CD4-positive, alpha-beta T cell treated with Interleukin-1 beta for 1 hour (primary cell): ENCODE measurements at regions not wholly inside any gene's neighbourhood (a gene's known extent, or its start where the extent isn't known, plus 50 kb on each side); places are given as distances from the start of the nearest gene placed in this dataset.

ENCODE experiments used
- DNase-seq, 2 donors: peaks; one replicate each; pipeline ENCODE4 v3.0.0-alpha.2; 2020 to 2022

DNA sequence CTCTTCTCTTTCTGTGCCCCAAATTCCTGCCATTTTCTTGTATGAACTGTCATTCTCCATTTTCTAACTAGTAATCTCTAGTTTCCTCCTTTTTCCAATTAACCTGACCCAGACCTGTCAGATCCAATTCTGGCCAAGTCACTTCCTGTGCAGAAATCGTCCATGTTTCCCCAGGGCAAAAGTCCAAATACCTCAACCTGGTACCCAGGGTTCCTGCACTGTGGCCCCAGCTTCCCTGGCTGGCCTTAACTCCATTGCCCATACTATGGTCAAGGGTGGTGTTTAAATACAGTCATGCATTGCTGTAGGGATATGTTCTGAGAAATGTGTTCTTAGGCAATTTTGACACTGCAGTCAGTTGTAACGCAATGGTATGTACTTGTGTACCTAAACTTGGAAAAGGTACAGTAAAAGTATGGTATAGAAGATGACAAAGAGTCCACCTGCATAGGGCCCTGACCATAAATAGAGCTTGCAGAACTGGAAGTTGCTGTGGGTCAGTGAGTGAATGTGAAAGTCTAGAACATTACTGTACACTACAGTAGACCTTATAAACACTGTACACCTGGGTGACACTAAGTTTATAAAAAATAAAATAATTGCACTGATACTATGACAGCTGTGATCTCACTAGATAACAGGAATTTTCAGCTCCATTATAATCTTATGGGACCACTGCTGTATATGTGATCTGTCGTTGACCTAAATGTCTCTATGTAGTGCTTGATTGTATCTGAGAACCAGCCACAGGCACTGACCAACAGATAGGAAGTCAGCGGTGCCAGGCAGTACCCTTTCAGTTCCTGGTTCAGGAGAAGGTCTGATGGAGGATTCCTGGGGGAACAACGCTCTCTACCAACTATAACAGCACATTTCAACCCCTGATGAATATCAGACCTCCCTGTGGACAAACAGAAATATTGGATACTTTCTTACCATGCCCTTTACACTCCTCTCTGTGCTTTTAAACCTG lies 336.1 kb upstream of the PROK2 start:
- no peak for DNase-seq

DNA sequence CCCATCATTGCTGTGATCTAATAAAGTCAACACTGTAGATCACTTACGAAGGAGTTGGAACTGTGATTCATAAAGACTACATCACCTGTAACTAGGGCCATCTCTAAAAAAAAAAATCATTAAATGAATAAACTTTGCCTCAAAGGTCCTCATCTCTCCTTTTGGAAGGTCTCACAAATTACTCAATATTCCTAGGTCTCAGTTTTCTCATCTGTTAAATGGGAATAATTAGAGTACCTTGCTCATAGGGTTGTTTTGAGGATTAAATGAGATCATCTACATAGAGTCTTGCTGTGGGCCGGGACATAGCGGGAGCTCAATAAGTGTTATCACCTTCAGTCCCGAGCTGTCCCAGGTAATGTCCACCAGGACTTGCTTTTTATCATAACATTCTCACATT lies 335.1 kb upstream of the PROK2 start:
- no peak for DNase-seq

DNA sequence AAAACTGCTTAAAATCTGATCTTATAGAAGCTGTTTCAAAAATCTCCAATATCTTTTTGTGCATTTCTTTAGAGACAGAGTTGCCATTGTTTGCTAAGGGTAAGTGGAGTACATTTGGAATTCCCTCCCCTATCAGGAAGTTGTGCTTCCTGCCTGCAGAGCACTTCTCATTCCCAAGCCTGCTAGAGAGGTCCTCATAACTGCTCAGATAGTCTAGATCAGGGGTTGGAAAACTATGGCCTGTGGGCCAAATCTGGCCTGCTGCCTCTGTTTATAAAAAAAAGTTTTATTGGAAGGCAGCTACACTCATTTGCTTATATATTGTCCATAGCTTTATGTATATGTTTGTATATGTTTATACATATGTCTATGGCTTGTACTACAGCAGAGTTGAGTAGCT lies 333.7 kb upstream of the PROK2 start:
- no peak for DNase-seq

DNA sequence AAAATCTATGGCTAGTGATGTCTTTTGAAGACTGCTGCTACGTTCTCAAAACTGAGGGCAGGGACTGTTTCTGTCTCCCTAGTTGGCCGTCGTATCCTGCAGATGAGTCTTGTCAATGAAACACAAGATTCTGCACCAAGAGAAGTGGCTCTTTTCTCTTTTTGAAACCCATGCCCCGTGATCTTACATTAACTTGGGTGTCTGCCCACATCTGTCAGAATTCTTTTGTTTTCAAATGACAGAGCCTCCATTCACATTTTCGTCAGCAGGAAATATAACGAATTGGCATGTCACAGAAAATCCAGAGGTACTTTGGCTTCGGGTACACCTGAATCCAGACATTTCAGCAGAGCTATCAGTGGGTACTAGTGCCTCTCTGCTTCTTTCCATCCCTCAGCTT lies 331.3 kb upstream of the PROK2 start:
- no peak for DNase-seq

DNA sequence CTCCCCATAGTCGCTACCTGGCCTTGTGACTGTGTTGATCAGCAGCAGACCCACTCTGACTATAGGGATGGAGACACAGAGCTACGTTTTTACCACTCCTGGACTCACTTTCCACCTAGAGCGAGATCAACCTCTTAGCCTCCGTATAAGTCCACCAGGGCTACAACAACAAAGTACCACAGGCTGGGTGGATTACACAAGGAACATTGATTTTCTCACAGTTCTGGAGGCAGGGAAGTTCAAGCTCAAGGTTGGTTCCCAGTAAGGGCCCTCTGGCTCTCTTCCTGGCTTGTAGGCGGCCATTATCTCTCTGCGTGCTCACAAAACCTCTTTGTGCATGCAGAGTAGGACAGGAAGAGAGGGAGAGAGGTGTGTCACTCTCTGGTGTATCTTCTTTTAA lies 330.4 kb upstream of the PROK2 start:
- DNase-seq = no peak

DNA sequence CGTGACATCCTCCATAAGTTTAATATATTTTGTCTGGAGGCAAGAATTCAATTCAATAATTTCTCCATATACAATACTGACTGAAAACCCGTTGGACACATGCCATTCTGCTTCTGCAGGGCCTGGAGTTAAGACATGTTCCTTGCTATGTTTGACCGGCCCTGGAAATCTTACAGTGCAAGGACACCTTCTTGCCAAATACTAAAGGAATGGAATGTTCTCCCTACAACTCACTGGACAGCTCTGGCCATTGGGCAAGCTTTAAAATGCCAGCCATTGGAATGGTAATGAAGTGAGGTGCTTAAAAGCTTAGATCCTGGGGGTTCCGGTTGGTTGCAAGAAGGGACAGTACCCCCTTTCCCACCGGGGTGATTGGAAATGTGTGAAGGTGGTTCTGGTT lies 329.8 kb upstream of the PROK2 start:
- no peak for DNase-seq

DNA sequence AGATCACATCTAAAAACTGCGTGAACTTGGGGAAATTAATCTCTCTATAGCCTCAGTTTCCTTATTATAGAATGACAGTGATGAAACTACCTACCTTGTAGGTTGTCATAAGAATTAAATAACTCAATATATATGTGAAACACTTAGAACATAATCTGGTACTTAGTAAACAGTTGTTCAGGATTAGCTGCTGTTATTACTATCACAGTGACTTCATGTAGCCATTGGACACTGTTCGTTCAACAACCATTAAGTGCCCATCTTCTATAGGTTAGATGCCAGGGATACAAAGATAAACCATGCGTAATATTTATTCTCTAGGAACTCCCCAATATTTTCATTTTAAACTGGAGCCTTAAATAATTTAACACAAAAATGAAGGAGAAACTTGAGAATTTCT lies 329.0 kb upstream of the PROK2 start:
- no peak for DNase-seq

DNA sequence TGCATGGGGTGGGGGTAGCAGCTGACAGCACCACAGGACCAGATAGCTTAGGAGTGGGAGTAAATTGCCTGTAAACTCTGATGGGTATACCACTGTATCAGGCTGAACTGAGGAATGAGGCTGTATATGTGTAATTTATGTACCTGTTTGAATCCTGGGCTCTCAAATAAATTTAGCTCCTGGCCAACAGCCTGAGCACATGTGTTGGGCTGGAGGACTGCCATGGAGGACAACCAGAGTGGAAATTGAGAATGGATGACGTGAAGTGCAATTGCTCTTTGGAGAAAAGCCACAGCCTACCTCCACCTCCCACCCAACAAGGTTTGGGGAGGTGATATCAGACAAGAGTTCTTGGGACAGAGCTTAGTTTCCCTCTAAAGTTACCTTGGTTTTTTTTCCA lies 328.6 kb upstream of the PROK2 start:
- DNase-seq = no peak

DNA sequence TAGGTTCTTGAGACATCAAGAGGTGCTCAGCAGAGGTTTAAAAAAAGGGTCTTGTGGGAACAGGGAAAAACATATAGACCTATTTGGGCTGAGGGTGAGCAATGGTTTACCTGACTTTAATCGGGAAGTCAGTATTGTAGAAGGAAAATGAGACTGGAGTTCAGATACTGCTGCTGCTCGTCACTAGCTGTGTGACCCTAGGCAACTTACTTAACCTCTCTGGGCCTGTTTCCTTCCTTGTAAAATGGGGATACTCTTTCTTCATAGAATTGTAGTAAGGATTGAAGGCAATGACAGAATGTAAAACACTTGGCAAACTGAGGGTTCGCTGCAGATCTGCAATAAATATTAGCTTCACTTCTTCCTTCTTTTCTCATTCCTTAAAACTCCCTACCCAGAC lies 327.5 kb upstream of the PROK2 start:
- no peak for DNase-seq

DNA sequence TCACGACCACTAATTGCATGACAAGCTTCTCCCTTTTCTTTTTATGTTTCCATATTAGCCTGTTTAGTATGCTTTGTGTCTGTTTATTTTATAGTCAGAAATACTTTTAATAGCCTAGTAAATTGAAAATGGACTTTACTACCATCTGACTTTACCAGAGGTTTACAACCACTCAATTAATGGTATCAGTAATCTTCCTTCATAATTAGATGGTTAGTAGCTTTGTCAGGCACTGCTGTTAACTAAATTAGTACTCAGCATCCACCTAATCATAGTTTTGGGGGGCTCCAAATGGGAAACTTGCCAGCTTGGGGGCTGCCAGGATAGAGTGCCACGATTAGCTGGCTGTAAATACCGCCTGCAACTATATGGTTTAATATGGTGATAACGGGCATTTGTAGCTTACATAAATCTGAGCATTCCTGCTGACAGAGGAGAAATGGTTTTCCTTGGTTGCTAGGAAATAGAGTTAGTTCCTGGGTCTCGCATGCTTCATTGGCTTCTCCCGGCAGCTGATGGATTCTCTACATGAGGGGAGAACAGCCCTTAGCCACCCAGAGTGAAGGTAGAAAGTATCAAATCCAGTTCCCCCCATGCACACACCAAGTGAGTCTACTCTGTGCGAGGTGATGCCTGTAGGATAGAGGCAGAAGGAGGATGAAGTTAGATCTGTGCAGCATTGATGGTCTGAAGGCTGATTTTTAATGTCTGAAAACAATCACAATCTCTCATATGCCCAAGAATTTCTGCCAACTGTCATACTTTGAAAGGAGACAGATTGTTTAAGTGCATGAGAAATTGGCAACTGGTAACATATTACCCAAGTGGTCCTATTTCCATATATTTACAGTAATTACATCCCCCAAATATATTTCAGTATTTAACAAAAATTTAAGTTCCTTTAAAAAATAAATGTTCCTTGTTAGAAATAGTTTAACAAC lies 326.6 kb upstream of the PROK2 start:
- DNase-seq = no peak

DNA sequence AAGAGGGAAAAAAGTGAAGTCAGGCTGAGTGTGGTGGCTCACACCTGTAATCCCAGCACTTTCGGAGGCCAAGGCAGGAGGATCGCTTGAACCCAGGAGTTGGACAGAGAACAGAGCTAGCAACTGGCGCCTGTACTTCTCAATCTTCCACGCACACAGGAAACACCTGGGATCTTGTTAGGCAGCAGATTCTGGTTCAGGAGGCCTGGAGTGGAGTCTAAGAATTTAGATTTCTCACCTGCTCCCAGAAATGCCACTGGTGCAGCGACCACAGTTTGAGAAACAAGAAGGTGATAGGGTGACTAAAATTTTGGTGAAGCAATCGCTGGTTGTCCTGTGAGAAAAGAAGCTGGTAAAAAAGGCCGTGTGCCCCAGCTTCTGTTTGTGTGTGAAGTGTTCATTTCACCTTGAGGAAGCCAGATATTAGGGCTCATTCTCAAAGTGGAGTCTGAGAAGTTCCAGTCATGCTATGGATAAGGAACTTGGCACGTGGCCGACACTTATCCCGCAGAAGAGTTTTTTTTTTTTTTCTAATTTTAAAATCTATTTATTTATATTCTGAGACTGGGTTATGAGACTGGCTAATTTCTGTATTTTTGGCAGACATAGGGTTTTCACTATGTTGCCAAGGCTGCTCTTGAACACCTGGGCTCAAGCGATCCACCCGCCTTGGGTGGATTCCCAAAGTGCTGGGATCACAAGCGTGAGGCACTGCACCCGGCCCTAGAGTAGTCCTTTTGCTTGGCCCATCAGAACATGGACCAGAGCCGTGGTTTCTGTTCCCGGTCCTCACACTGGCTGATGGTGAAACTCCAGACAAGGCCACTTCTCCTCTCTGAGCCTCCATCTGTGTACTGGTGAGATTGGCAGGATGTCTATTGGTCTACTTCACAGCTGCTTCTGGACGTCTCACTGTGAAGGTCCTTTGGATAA lies 324.6 kb upstream of the PROK2 start:
- DNase-seq = no peak

DNA sequence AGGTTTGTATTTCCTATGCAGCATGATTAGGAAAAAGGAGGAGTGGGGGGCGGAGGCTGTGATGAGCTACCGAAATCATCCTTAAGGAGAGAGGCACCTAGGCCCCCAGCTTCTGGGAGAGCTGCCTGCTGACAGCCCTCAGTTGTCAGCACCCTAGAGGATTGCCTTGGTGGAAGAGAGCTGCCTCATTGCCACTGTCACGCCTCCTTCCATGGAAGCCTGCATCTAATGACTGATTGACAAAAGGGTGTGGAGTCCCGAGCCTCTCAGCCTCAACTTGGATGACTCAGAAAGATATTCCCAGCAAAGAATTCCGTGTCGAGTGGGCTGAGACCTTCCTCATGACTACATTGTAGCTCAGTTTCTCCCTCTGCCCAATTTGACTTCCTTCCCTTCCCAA lies 320.4 kb upstream of the PROK2 start:
- DNase-seq = no peak

DNA sequence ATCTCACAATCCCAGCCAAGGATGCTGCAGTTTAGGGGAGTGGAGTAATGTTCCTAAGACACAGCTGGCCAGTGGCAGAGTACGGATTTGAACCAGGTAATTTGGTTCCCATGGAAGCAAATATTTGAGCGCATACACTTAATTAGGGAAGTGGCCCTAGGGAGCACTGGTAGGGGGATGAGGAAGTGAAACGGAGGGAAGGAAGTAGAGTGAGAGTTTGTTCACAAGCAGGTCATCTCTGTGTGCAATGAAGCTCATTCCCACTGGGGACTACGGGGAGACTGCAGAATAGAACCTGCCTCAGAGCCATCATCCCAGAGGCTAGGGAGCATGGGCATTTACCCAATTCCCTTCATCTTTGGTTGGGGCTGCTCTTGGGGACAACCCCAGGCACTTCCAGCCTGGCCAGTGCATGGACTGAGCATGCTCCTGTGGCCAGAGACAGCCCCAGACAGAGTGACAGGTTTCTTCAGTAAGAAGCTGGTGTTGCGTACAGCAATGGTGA lies 317.2 kb upstream of the PROK2 start:
- DNase-seq = peak; percentile 34 to 81

DNA sequence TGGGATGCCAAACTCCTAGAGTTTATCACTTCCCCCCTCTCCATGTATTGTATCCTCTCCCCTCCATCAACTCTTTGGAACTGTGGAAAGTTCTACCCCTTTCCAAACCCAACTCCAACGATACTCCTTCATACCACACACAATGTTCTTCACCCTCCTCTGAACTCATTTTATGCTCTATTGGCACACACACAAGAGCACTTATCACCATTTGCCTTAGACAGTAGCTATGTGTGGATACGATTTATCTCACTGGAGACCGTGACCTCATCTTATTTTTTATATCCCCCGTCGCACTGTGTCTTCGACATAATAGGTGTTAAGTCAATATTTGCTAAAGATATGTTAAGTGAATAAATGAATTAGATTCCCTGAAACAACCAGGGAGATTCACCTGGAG lies 316.5 kb upstream of the PROK2 start:
- no peak for DNase-seq

DNA sequence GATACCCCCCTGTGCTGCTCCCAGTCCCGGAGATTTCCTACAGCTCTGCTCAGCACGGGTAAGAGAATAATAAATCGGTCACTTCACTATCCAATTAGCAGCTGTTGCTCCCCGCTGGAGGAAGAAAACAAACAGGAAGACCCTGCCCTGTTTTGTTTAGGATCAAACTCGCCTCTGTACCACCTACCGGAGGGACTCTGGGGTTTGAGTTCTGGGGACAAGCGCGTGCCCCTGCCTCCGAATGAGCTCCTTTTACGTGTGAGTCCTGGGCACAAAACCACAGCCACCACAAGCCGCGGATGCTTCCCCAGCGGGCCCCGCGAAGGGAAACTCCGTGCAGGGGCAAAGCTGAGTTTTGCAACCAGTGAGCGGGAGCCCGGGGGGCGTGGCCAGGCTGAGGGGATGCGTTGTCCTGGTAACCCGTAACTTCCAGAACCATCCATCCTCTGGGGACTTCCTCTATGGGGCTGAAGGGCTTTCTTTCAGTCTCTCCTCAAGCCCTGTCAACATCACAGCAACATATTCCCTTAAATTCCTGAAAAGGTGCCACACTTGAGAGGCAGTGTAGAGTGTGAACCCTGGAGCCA lies 315.7 kb upstream of the PROK2 start:
- peak; percentile 85 to 97 for DNase-seq

DNA sequence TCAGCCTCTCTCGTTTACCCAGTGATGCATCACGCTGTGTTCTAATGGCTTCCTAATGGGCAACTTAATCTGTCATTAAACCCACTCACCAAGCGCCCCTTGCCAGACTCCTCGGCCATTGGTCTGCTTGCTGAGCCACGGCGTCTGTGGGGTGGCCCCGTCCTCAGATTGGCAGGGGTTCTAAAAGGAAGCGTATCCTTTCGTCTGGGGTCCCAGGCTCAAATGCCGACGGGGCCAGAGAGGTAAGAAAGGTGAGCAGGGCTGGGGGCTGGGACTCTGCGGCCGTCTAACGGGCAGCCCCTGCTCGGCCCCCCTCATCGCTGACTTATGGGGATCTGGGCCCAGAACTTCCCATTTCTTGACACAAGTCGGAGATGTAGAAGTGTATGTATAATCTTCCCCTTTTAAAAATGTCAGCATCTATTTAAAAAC lies 315.1 kb upstream of the PROK2 start:
- peak in 1 of 2 donors; percentile 54 for DNase-seq

DNA sequence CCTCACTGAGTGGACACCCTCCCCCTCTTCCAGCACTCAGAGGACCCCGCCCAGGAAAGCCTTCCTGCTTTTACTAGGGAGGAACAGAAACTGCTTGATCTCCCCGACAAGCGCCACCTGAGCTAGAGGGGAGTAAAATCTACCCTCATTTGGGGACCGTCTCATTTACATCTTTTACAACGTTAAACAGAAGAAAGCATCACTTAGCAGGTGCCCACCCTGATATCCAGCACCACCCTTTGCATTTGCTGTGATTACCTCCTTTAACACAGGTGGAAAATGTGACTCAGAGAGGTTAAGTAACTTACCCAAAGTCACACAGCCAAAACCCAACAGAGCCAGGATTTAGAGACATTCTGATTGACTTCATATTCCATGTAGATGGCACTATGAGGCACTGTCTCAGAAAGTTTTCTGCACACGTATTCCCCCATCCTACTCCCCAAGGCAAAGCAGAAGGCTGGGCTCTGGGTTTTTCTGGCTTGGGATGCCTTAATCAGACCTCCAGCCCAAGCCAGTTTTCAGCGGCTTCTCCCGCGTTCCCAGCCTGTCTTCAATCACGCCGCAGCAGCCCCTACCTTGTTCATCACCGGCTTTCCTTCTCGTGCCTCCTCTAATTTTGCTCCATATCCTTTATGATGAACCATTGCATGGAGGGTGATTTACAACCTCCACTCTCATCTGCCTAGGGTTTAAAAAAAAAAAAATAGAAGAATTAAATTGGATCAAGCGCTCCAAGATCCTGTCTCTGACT lies 314.6 kb upstream of the PROK2 start:
- DNase-seq = peak in 1 of 2 donors; percentile 41

DNA sequence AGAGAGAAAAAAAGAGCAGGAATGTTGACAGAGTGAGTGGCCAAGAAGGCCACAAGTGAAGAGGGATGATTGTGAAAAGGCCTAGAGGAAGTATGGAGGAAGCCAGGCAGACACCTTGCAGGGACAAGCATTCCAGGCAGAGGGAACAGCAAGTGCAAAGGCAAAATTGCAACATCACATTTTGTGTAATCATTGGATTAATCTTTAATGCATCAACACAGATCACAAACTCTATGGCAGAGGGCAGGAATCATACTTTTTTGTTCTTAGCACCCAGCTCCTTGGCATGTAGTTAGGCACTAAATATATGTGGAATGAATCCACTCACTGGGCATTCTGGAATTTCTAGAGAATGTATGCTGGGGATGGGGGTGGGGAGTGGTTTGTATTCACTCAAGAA lies 312.1 kb upstream of the PROK2 start:
- DNase-seq = no peak

DNA sequence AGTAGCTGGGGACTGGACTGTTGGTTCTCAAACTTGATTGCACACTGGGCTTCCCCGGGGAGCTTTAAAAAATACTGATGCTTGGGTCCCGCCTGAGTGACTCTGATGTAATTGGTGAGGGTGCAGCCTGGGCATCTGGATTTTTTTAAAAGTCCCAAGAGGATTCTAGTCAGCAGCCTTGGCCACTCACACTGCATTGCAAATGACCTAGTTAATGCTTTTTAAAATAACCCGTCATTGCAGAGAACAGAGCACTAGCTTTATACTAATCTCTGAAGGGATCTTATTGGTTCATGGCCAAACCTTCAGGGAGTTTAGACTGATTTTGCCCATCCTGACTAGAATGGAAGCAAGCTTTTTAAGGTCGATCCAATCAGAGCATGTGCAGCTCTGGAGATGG lies 310.6 kb upstream of the PROK2 start:
- no peak for DNase-seq

DNA sequence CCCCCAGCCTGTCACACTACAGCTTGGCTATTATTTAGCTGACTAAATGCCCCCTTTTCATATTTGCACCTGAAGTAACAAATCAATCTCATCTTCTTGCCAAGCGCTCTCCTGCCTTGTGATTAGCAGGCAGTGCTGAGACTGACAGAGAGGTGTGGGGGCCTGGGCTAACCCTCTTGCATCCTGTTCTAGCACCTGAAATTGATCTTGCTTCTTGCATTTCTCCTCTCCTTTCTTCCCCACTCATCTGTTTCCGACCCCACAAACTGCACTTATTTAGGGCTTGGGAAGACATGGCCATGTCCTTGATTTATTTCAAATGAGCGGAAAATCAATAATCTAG lies 309.0 kb upstream of the PROK2 start:
- DNase-seq = no peak

DNA sequence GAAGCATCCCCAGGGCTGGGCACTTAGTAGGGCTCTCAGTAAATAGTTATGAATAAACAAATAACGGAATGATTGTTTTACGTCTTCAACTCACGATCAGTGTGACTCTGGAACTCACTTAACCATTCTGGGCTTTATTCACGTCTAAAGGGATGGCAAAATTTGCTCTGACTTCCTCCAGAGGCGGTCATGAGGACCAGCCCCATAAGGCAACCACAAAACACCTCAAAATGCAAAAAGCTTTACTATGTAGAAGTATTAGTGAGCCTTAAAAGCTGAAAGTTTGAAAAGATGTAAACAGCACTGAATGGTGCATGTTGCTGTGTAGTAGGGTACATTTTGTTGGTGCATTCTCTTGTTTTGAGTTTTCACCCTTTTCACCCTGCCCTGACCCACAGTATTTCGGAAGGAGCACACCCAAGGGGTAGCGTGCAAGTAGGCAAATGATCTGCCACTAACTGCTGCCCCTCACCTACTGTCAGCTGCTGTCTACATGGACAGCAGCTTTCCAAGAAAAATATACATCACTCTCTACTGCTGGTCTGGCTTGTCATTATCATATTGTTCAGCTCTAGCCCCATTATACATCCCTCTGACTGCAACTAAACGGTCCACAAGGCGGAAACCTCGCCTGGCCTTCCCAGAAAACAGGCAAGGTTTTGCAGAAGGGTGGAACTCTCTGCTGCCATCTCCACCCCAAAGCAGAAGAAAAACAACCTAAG lies 308.5 kb upstream of the PROK2 start:
- no peak for DNase-seq
